ENCODE measurements at regions not wholly inside any gene's neighbourhood (a gene's known extent, or its start where the extent isn't known, plus 50 kb on each side); places are given as distances from the start of the nearest gene placed in this dataset.
"Not testable (repeated sequence)": the region's sequence is repeated elsewhere in the genome, so short reads cannot be mapped to it uniquely, and the experiment has no call there.

DNA sequence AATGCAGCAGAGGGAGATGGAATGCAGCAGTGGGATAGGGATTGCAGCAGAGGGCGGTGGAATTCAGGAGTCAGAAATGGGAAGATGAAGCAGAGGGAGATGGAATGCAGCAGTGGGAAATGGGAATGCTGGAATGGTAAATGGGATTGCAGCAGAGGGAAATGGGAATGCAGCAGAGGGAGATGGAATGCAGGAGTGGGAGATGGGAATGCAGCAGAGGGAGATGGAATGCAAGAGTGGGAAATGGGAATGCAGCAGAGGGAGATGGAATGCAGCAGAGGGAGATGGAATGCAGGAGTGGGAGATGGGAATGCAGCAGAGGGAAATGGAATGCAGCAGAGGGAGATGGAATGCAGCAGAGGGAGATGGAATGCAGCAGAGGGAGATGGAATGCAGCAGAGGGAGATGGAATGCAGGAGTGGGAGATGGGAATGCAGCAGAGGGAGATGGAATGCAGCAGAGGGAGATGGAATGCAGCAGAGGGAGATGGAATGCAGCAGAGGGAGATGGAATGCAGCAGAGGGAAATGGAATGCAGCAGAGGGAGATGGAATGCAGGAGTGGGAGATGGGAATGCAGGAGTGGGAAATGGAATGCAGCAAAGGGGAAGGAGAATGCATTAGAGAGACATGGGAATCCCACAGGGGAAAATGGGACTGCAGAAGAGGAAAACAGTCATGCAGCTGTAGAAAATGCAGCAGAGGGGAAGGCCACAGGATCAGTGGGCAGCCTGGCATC, 329.8 kb downstream of the EMP1 start:
- TF ChIP-seq, protein P1, sequence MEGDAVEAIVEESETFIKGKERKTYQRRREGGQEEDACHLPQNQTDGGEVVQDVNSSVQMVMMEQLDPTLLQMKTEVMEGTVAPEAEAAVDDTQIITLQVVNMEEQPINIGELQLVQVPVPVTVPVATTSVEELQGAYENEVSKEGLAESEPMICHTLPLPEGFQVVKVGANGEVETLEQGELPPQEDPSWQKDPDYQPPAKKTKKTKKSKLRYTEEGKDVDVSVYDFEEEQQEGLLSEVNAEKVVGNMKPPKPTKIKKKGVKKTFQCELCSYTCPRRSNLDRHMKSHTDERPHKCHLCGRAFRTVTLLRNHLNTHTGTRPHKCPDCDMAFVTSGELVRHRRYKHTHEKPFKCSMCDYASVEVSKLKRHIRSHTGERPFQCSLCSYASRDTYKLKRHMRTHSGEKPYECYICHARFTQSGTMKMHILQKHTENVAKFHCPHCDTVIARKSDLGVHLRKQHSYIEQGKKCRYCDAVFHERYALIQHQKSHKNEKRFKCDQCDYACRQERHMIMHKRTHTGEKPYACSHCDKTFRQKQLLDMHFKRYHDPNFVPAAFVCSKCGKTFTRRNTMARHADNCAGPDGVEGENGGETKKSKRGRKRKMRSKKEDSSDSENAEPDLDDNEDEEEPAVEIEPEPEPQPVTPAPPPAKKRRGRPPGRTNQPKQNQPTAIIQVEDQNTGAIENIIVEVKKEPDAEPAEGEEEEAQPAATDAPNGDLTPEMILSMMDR (IDR thresholded peaks at IDR 0.05; ENCODE audit: low read depth, low read length, poor library complexity, severe bottlenecking), result not testable (repeated sequence)
- TF ChIP-seq EZH2phosphoT487 (IDR thresholded peaks at IDR 0.05; ENCODE audit: borderline replicate concordance, low read length), result not testable (repeated sequence)
